Naive thymus-derived CD4-positive, alpha-beta T cell (primary cell): ENCODE measurements at regions not wholly inside any gene's neighbourhood (a gene's known extent, or its start where the extent isn't known, plus 50 kb on each side); places are given as distances from the start of the nearest gene placed in this dataset.

Experiments
- ATAC-seq: fragments of 150-1000 bp; cut with Tn5 transposase; 2 replicates; pipeline ENCODE4 v1.10.0; 2021; ENCODE audit warnings: mild to moderate bottlenecking, moderate library complexity
- CTCF ChIA-PET: fragments of 350-600 bp; sonication (Branson Sonifier 250); formaldehyde crosslinking; loops from one replicate; lab custom pipeline; 2021; ENCODE audit warnings: antibody characterized with exemption; lab: Charles Lee
- POLR2A ChIA-PET: fragments of 350-600 bp; sonication (Branson Sonifier 250); formaldehyde crosslinking; loops from one replicate; lab custom pipeline; 2021; ENCODE audit warnings: antibody characterized with exemption, inconsistent platforms; lab: Charles Lee
- DNase-seq, 9 donors: peaks; one replicate each; pipeline versions ENCODE4 v3.0.0 to v3.0.0-alpha.2; 2020 to 2022; ENCODE audit warnings: mixed read lengths in 1 of 9
- H3K27ac ChIP-seq: one replicate; pipeline ENCODE4 v1.7.0; 2013; ENCODE audit warnings: mild to moderate bottlenecking, low read depth, low read length, moderate library complexity
- H3K27me3 ChIP-seq, 2 donors: one replicate each; pipeline ENCODE4 v1.7.0; 2013; ENCODE audit warnings: low read length in 2 of 2, mild to moderate bottlenecking in 2 of 2, moderate library complexity in 2 of 2; ENCODE audit not compliant: control insufficient read depth in 2 of 2, insufficient read depth in 2 of 2
- H3K36me3 ChIP-seq, 3 experiments: 1 replicate in 2 of 3; 2 replicates in 1 of 3; pipeline ENCODE4 v1.7.0; 2013; ENCODE audit warnings: low read length in 3 of 3, mild to moderate bottlenecking in 3 of 3, moderate library complexity in 1 of 3; ENCODE audit not compliant: insufficient read depth in 3 of 3, control insufficient read depth in 2 of 3
- H3K4me1 ChIP-seq, 2 donors: one replicate each; pipeline ENCODE4 v1.7.0; 2013; ENCODE audit warnings: low read length in 2 of 2, mild to moderate bottlenecking in 2 of 2, moderate library complexity in 1 of 2; ENCODE audit not compliant: control insufficient read depth in 2 of 2, insufficient read depth in 2 of 2
- H3K4me3 ChIP-seq: 2 replicates; pipeline ENCODE4 v1.7.0; 2013; ENCODE audit warnings: mild to moderate bottlenecking, low read length
- H3K9me3 ChIP-seq, 3 experiments: 1 replicate in 2 of 3; 2 replicates in 1 of 3; pipeline ENCODE4 v1.7.0; 2013; ENCODE audit warnings: low read length in 3 of 3; ENCODE audit not compliant: control insufficient read depth in 2 of 3
- H3K27ac Mint-ChIP-seq, 9 donors: one replicate each; pipeline ENCODE4 v1.8.0; 2020 to 2022; ENCODE audit warnings: mixed read lengths in 9 of 9, mild to moderate bottlenecking in 8 of 9, moderate library complexity in 5 of 9, inconsistent platforms in 2 of 9
- H3K27me3 Mint-ChIP-seq, 5 donors: one replicate each; pipeline ENCODE4 v1.8.0; 2021 to 2022; ENCODE audit warnings: mixed read lengths in 5 of 5, mild to moderate bottlenecking in 1 of 5
- H3K36me3 Mint-ChIP-seq, 5 donors: one replicate each; pipeline ENCODE4 v1.8.0; 2020 to 2022; ENCODE audit warnings: mixed read lengths in 5 of 5, mild to moderate bottlenecking in 3 of 5, inconsistent platforms in 1 of 5
- H3K4me1 Mint-ChIP-seq, 7 donors: one replicate each; pipeline ENCODE4 v1.8.0; 2020 to 2022; ENCODE audit warnings: mixed read lengths in 7 of 7, mild to moderate bottlenecking in 3 of 7, inconsistent platforms in 1 of 7
- H3K4me3 Mint-ChIP-seq, 10 donors: one replicate each; pipeline ENCODE4 v1.8.0; 2020 to 2022; ENCODE audit warnings: mild to moderate bottlenecking in 10 of 10, mixed read lengths in 10 of 10, moderate library complexity in 6 of 10, inconsistent platforms in 2 of 10
- H3K9me3 Mint-ChIP-seq, 11 donors: one replicate each; pipeline ENCODE4 v1.8.0; 2020 to 2022; ENCODE audit warnings: mixed read lengths in 11 of 11, mild to moderate bottlenecking in 4 of 11, inconsistent platforms in 1 of 11, moderate library complexity in 1 of 11
- intact Hi-C, 2 donors: fragments of 100-400 bp; cut with micrococcal nuclease; formaldehyde crosslinking; loops; one replicate each; pipeline ENCODE4 v1.15.1; 2023

DNA sequence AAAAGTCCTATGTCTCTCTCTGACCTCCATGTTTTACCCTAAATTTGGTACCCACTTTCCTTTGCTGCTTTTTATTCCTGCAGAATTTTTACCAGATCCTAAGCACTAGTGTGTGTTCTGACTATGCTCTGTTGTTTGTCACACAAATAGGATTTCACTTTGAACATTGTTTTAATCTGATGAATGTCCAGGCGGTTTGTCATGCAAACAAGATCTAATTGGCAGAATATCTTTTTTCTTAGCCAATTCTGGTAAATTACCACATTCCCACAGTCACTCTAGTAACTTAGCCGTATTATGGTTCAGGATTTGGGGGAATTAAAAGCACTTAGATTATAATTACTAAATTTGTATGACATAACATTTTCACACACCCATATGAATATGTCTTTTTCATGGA, 557.2 kb upstream of the BOD1L1 start:
- CTCF ChIA-PET: no interaction called here
- intact Hi-C loops: no loop called here
- POLR2A ChIA-PET: no interaction called here
- H3K4me1 Mint-ChIP-seq: peaks cover 0 to 8% (median 4%) of the 10 kb centered on the region in 7 donors
- Histone ChIP-seq H3K4me1 (no peaks in the 10 kb centered on the region), H3K36me3 (no peaks in the 10 kb centered on the region), H3K27me3 (no peaks in the 10 kb centered on the region), H3K27ac (no peak overlapping the region), H3K9me3 (no peaks in the 10 kb centered on the region), H3K4me3 (no peak overlapping the region)
- H3K27ac Mint-ChIP-seq: peak overlapping the region in 1 of 9 donors; percentile 2
- H3K9me3 Mint-ChIP-seq: peaks cover 0 to 5% (median 0%) of the 10 kb centered on the region in 11 donors
- no peak overlapping the region for H3K4me3 Mint-ChIP-seq
- no peak for ATAC-seq
- no peaks in the 10 kb centered on the region for H3K27me3 Mint-ChIP-seq
- DNase-seq: no peak
- no peaks in the 10 kb centered on the region for H3K36me3 Mint-ChIP-seq

DNA sequence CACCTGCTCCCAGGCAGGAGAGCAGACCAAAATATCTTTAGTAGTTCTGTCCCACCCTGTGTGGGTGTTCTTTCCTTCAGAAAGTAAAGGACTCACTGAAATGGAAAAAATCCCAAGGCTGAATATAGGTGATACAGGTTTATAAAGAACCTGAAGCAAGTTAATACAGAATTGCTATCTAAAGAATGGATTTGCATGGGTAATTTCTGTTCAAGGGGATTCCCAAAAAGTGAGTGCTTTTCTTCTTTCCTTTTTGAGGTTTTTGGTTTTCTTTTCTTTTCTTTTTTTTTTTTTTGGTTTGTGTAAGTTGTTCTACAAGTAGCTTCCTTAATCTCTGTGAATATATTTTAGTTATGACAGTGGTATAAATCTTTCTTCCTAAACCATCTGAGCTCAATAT, 560.7 kb upstream of the BOD1L1 start:
- Histone ChIP-seq H3K9me3 (no peaks in the 10 kb centered on the region), H3K4me3 (no peak overlapping the region), H3K4me1 (no peaks in the 10 kb centered on the region), H3K36me3 (no peaks in the 10 kb centered on the region), H3K27me3 (no peaks in the 10 kb centered on the region), H3K27ac (no peak overlapping the region)
- ChIA-PET CTCF (no interaction called here), POLR2A (no interaction called here)
- ATAC-seq (no peak), DNase-seq (no peak)
- peaks cover 0 to 6% (median 0%) of the 10 kb centered on the region in 5 donors for H3K27me3 Mint-ChIP-seq
- peaks cover 0 to 4% (median 0%) of the 10 kb centered on the region in 7 donors for H3K4me1 Mint-ChIP-seq
- H3K9me3 Mint-ChIP-seq: peaks cover 0 to 6% (median 0%) of the 10 kb centered on the region in 11 donors
- intact Hi-C loops: no loop called here
- no peak overlapping the region for H3K4me3 Mint-ChIP-seq
- H3K36me3 Mint-ChIP-seq: no peaks in the 10 kb centered on the region
- H3K27ac Mint-ChIP-seq: no peak overlapping the region

DNA sequence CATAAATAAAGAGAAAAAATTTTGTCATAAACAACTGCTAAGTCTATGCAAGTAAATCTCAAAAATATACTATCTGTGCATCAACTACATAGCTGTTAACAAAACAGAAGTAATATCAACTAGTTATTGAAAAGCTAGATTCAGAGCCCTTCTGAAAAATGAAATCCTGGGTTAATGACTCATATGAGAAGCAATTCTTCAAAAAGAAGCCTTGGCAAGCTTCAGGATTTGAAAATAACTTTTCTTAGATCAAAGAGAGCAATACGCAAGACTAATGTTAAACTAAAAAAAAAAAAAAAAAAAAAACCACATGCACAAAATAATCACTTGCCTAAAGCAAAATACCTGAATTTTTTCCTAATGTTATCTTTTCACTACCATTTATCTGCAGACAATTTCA, 566.1 kb upstream of the BOD1L1 start:
- Histone ChIP-seq H3K36me3 (no peaks in the 10 kb centered on the region), H3K9me3 (no peaks in the 10 kb centered on the region), H3K27me3 (no peaks in the 10 kb centered on the region), H3K4me3 (no peak overlapping the region), H3K27ac (no peak overlapping the region), H3K4me1 (no peaks in the 10 kb centered on the region)
- intact Hi-C loops: no loop called here
- H3K27ac Mint-ChIP-seq: no peak overlapping the region
- POLR2A ChIA-PET: no interaction called here
- CTCF ChIA-PET: no interaction called here
- H3K4me3 Mint-ChIP-seq: no peak overlapping the region
- peaks cover 0 to 5% (median 0%) of the 10 kb centered on the region in 7 donors for H3K4me1 Mint-ChIP-seq
- H3K9me3 Mint-ChIP-seq: peaks cover 0 to 7% (median 0%) of the 10 kb centered on the region in 11 donors
- no peak for DNase-seq
- no peaks in the 10 kb centered on the region for H3K36me3 Mint-ChIP-seq
- H3K27me3 Mint-ChIP-seq: peaks cover 0 to 11% (median 7%) of the 10 kb centered on the region in 5 donors
- ATAC-seq: no peak

DNA sequence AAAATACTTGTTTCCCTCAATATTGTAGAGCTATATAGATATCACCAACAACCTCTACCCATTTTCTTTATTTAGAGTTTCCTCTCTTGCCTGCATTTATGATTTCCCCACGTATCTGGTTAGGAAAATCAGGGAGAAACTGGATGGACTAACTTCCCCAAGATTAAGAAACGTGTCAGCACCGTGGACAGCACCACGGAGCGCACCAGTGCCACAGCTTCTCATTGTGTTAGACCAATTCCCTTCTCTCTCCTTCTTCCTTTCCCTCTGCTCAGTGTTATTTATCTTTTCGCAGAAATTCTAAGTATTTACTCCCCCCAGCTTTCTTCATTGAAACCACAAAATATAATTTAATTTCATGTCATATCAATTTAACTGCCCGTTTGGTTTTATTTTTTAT, 568.6 kb upstream of the BOD1L1 start:
- DNase-seq: no peak
- H3K36me3 Mint-ChIP-seq: no peaks in the 10 kb centered on the region
- ATAC-seq: no peak
- no peak overlapping the region for H3K27ac ChIP-seq
- no peaks in the 10 kb centered on the region for H3K9me3 ChIP-seq
- no peaks in the 10 kb centered on the region for H3K27me3 ChIP-seq
- CTCF ChIA-PET: no interaction called here
- H3K36me3 ChIP-seq: no peaks in the 10 kb centered on the region
- peaks cover 0 to 10% (median 7%) of the 10 kb centered on the region in 5 donors for H3K27me3 Mint-ChIP-seq
- intact Hi-C loops: no loop called here
- H3K9me3 Mint-ChIP-seq: peaks cover 0 to 7% (median 0%) of the 10 kb centered on the region in 11 donors
- H3K4me3 ChIP-seq: no peak overlapping the region
- no peaks in the 10 kb centered on the region for H3K4me1 ChIP-seq
- no peak overlapping the region for H3K4me3 Mint-ChIP-seq
- H3K4me1 Mint-ChIP-seq: peaks cover 0 to 5% (median 0%) of the 10 kb centered on the region in 7 donors
- POLR2A ChIA-PET: no interaction called here
- no peak overlapping the region for H3K27ac Mint-ChIP-seq

DNA sequence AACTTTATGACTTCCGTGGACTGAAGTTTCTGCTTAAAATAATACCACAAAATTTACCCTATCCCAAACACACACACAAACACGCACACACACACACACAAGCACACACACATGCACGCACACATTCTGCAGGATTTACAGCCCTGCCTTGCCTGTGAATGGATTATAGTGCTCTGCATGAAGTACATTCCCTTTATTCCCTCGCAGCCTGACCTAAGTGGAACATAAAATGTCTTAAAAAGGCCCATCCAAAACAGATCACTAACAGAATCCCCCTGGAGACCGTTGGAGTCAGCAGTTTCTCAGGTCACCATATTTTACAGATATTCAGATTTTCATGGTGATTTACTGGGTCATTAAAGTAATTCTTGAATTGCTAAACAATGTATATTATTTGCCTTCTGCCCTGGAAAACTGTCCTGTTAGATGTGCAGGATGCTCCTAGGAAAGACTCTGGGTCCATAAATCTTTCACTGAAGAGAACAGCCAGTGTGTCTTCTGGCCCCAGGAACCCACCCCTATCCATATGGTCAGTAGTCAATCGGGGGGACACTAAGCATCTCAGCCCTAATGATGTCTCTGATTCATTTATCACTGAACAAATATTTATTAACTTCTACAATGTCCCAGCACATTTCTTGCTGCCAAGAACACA, 587.7 kb upstream of the BOD1L1 start:
- peaks cover 0 to 13% (median 0%) of the 10 kb centered on the region in 5 donors for H3K27me3 Mint-ChIP-seq
- H3K4me3 Mint-ChIP-seq: no peak overlapping the region
- Histone ChIP-seq H3K36me3 (no peaks in the 10 kb centered on the region), H3K27ac (no peak overlapping the region), H3K4me1 (no peaks in the 10 kb centered on the region), H3K4me3 (no peak overlapping the region), H3K9me3 (no peaks in the 10 kb centered on the region), H3K27me3 (no peaks in the 10 kb centered on the region)
- no peak overlapping the region for H3K27ac Mint-ChIP-seq
- no peaks in the 10 kb centered on the region for H3K4me1 Mint-ChIP-seq
- POLR2A ChIA-PET: no interaction called here
- DNase-seq (no peak), ATAC-seq (no peak)
- H3K9me3 Mint-ChIP-seq: peaks cover 0 to 21% (median 8%) of the 10 kb centered on the region in 11 donors
- intact Hi-C loops: no loop called here
- CTCF ChIA-PET: no interaction called here
- H3K36me3 Mint-ChIP-seq: peaks cover 0 to 6% (median 0%) of the 10 kb centered on the region in 5 donors

DNA sequence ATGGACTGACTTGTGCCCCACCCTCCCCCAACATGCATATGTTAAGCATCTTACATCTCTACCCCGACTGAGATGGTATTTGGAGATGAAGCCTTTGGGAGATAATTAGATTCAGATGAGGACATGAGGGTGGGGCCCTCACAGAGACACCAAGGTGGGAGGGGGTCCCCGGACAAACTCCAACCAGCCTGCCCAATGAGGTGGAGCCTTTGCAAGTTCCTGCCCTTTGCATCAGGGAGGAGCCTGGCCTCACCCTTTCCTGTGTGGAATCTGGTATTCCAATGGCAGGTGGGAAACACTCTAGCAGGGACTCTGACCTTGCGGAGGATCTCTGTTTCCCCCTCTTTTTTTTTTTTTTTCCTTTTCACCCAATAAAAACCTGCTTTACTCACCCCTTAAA, 589.9 kb upstream of the BOD1L1 start:
- H3K27me3 ChIP-seq: no peaks in the 10 kb centered on the region
- H3K27ac ChIP-seq: no peak overlapping the region
- ChIA-PET POLR2A (no interaction called here), CTCF (no interaction called here)
- H3K36me3 ChIP-seq: no peaks in the 10 kb centered on the region
- peaks cover 0 to 6% (median 0%) of the 10 kb centered on the region in 5 donors for H3K36me3 Mint-ChIP-seq
- peaks cover 0 to 14% (median 3%) of the 10 kb centered on the region in 11 donors for H3K9me3 Mint-ChIP-seq
- H3K4me3 ChIP-seq: no peak overlapping the region
- intact Hi-C loops: no loop called here
- no peaks in the 10 kb centered on the region for H3K4me1 ChIP-seq
- H3K27ac Mint-ChIP-seq: no peak overlapping the region
- peaks cover 0 to 13% (median 0%) of the 10 kb centered on the region in 5 donors for H3K27me3 Mint-ChIP-seq
- H3K4me1 Mint-ChIP-seq: no peaks in the 10 kb centered on the region
- no peak for ATAC-seq
- H3K9me3 ChIP-seq: no peaks in the 10 kb centered on the region
- no peak for DNase-seq
- no peak overlapping the region for H3K4me3 Mint-ChIP-seq

DNA sequence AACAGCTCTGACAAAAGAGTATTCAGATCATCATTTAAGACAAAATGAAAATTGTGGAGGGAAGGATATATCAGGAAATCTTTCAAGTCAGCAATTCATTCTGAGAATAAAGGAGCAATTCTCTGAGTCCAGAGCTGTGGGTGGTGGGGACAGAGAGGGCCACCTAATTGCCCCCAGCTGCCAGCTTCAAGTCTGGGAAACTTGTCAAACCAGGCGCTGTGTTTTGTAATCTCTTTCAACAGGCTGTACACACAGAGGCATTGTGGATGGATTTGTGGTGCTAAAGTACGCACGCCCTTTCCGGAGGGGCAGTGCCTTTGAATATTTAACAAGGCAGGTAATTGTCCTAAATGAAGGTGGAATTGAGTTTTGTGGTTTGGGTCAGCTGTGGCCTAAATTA, 591.1 kb upstream of the BOD1L1 start:
- peaks cover 0 to 13% (median 0%) of the 10 kb centered on the region in 5 donors for H3K27me3 Mint-ChIP-seq
- peaks cover 0 to 2% (median 0%) of the 10 kb centered on the region in 7 donors for H3K4me1 Mint-ChIP-seq
- Histone ChIP-seq H3K27ac (no peak overlapping the region), H3K9me3 (no peaks in the 10 kb centered on the region), H3K4me1 (no peaks in the 10 kb centered on the region), H3K36me3 (no peaks in the 10 kb centered on the region), H3K27me3 (no peaks in the 10 kb centered on the region), H3K4me3 (no peak overlapping the region)
- CTCF ChIA-PET: no interaction called here
- no peak overlapping the region for H3K27ac Mint-ChIP-seq
- H3K36me3 Mint-ChIP-seq: no peaks in the 10 kb centered on the region
- POLR2A ChIA-PET: no interaction called here
- ATAC-seq (no peak), DNase-seq (no peak)
- intact Hi-C loops: no loop called here
- H3K9me3 Mint-ChIP-seq: peaks cover 0 to 3% (median 2%) of the 10 kb centered on the region in 11 donors
- H3K4me3 Mint-ChIP-seq: no peak overlapping the region
